ENCODE measurements at regions not wholly inside any gene's neighbourhood (a gene's known extent, or its start where the extent isn't known, plus 50 kb on each side); places are given as distances from the start of the nearest gene placed in this dataset.

DNA sequence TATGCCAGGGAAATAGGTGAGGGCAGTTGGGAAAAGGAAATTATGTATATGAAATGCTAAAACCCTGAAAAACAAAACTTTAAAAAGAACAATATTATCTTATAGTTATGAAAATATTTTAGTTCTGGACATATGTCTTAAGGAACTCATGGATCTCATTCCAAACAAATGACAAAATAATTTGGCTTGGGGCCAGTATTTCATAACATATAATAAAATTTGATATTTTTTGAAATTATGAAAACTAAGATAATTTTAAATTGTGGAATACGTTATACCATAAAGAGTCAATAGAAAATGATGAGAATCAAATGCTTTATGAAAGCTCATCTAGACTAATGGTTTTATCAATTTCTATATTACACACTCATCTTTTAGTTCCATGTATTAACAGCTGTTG, 173.8 kb upstream of the DCN start:
- no peak for TF ChIP-seq ZNF274 (IDR thresholded peaks at IDR 0.05; ENCODE audit: low read depth, low read length)
- TF ChIP-seq SUZ12 (IDR thresholded peaks at IDR 0.05; ENCODE audit: extremely low read depth, insufficient read depth, insufficient read length) = no peak
